ENCODE measurements at regions not wholly inside any gene's neighbourhood (a gene's known extent, or its start where the extent isn't known, plus 50 kb on each side); places are given as distances from the start of the nearest gene placed in this dataset.

GRCh38 chr3:28595372-28595771 lies 246.7 kb upstream of the AZI2 start:
- TF ChIP-seq CTCF (IDR thresholded peaks at IDR 0.05; ENCODE audit: insufficient read depth, low read length, poor library complexity, severe bottlenecking) (no peak), EZH2phosphoT487 (conservative IDR thresholded peaks at IDR 0.05; ENCODE audit: low read length) (no peak)
